Naive thymus-derived CD4-positive, alpha-beta T cell (primary cell): ENCODE measurements at regions not wholly inside any gene's neighbourhood (a gene's known extent, or its start where the extent isn't known, plus 50 kb on each side); places are given as distances from the start of the nearest gene placed in this dataset.

Source experiments
- ATAC-seq: fragments of 150-1000 bp; cut with Tn5 transposase; 2 replicates; pipeline ENCODE4 v1.10.0; 2021; ENCODE audit warnings: mild to moderate bottlenecking, moderate library complexity
- CTCF ChIA-PET: fragments of 350-600 bp; sonication (Branson Sonifier 250); formaldehyde crosslinking; loops from one replicate; lab custom pipeline; 2021; ENCODE audit warnings: antibody characterized with exemption; lab: Charles Lee
- POLR2A ChIA-PET: fragments of 350-600 bp; sonication (Branson Sonifier 250); formaldehyde crosslinking; loops from one replicate; lab custom pipeline; 2021; ENCODE audit warnings: antibody characterized with exemption, inconsistent platforms; lab: Charles Lee
- DNase-seq, 9 donors: peaks; one replicate each; pipeline versions ENCODE4 v3.0.0 to v3.0.0-alpha.2; 2020 to 2022; ENCODE audit warnings: mixed read lengths in 1 of 9
- H3K27ac ChIP-seq: one replicate; pipeline ENCODE4 v1.7.0; 2013; ENCODE audit warnings: mild to moderate bottlenecking, low read depth, low read length, moderate library complexity
- H3K27me3 ChIP-seq, 2 donors: one replicate each; pipeline ENCODE4 v1.7.0; 2013; ENCODE audit warnings: low read length in 2 of 2, mild to moderate bottlenecking in 2 of 2, moderate library complexity in 2 of 2; ENCODE audit not compliant: control insufficient read depth in 2 of 2, insufficient read depth in 2 of 2
- H3K36me3 ChIP-seq, 3 experiments: 1 replicate in 2 of 3; 2 replicates in 1 of 3; pipeline ENCODE4 v1.7.0; 2013; ENCODE audit warnings: low read length in 3 of 3, mild to moderate bottlenecking in 3 of 3, moderate library complexity in 1 of 3; ENCODE audit not compliant: insufficient read depth in 3 of 3, control insufficient read depth in 2 of 3
- H3K4me1 ChIP-seq, 2 donors: one replicate each; pipeline ENCODE4 v1.7.0; 2013; ENCODE audit warnings: low read length in 2 of 2, mild to moderate bottlenecking in 2 of 2, moderate library complexity in 1 of 2; ENCODE audit not compliant: control insufficient read depth in 2 of 2, insufficient read depth in 2 of 2
- H3K4me3 ChIP-seq: 2 replicates; pipeline ENCODE4 v1.7.0; 2013; ENCODE audit warnings: mild to moderate bottlenecking, low read length
- H3K9me3 ChIP-seq, 3 experiments: 1 replicate in 2 of 3; 2 replicates in 1 of 3; pipeline ENCODE4 v1.7.0; 2013; ENCODE audit warnings: low read length in 3 of 3; ENCODE audit not compliant: control insufficient read depth in 2 of 3
- H3K27ac Mint-ChIP-seq, 9 donors: one replicate each; pipeline ENCODE4 v1.8.0; 2020 to 2022; ENCODE audit warnings: mixed read lengths in 9 of 9, mild to moderate bottlenecking in 8 of 9, moderate library complexity in 5 of 9, inconsistent platforms in 2 of 9
- H3K27me3 Mint-ChIP-seq, 5 donors: one replicate each; pipeline ENCODE4 v1.8.0; 2021 to 2022; ENCODE audit warnings: mixed read lengths in 5 of 5, mild to moderate bottlenecking in 1 of 5
- H3K36me3 Mint-ChIP-seq, 5 donors: one replicate each; pipeline ENCODE4 v1.8.0; 2020 to 2022; ENCODE audit warnings: mixed read lengths in 5 of 5, mild to moderate bottlenecking in 3 of 5, inconsistent platforms in 1 of 5
- H3K4me1 Mint-ChIP-seq, 7 donors: one replicate each; pipeline ENCODE4 v1.8.0; 2020 to 2022; ENCODE audit warnings: mixed read lengths in 7 of 7, mild to moderate bottlenecking in 3 of 7, inconsistent platforms in 1 of 7
- H3K4me3 Mint-ChIP-seq, 10 donors: one replicate each; pipeline ENCODE4 v1.8.0; 2020 to 2022; ENCODE audit warnings: mild to moderate bottlenecking in 10 of 10, mixed read lengths in 10 of 10, moderate library complexity in 6 of 10, inconsistent platforms in 2 of 10
- H3K9me3 Mint-ChIP-seq, 11 donors: one replicate each; pipeline ENCODE4 v1.8.0; 2020 to 2022; ENCODE audit warnings: mixed read lengths in 11 of 11, mild to moderate bottlenecking in 4 of 11, inconsistent platforms in 1 of 11, moderate library complexity in 1 of 11
- intact Hi-C, 2 donors: fragments of 100-400 bp; cut with micrococcal nuclease; formaldehyde crosslinking; loops; one replicate each; pipeline ENCODE4 v1.15.1; 2023

DNA sequence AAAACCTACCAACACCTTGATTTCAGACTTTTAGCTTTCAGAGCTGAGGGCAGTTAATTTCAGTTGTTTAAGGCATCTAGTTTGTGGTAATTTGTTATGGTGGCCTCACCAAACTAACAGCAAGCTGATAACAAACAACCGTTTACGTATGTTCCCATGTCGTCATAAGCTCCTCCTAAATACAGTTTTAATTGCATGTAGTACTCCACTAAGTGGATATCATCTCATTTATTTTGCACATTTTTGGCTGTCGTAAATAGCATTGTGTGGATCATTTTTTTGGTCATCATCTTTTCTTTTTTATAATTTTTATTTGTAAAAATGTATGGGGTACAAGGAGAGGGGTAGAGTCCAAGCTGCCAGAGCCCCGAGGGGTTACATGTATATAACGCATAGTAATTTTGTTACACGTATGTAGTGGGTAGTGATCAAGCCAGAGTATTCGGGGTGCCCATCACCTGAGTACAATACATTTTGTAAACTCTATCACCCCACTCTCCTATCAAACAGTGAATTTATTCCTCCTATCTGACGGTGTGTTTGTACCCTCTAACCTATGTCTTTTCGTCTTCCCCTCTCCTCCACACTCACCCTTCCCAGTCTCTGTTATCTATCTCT, 89.2 kb upstream of the MYCN start:
- no peak overlapping the region for H3K27ac ChIP-seq
- no peak overlapping the region for H3K4me3 ChIP-seq
- ATAC-seq (no peak), DNase-seq (no peak)
- Mint-ChIP-seq H3K9me3 (peaks cover 0 to 10% (median 5%) of the 10 kb centered on the region in 11 donors), H3K4me1 (peaks cover 0 to 6% (median 0%) of the 10 kb centered on the region in 7 donors), H3K27me3 (peaks cover 0 to 13% (median 5%) of the 10 kb centered on the region in 5 donors), H3K27ac (no peak overlapping the region), H3K36me3 (peaks cover 0 to 1% (median 0%) of the 10 kb centered on the region in 5 donors), H3K4me3 (no peak overlapping the region)
- no peaks in the 10 kb centered on the region for H3K9me3 ChIP-seq
- H3K36me3 ChIP-seq, result no peaks in the 10 kb centered on the region
- no peaks in the 10 kb centered on the region for H3K4me1 ChIP-seq
- CTCF ChIA-PET, result no interaction called here
- no peaks in the 10 kb centered on the region for H3K27me3 ChIP-seq
- POLR2A ChIA-PET, result no interaction called here
- intact Hi-C loops, result no loop called here

DNA sequence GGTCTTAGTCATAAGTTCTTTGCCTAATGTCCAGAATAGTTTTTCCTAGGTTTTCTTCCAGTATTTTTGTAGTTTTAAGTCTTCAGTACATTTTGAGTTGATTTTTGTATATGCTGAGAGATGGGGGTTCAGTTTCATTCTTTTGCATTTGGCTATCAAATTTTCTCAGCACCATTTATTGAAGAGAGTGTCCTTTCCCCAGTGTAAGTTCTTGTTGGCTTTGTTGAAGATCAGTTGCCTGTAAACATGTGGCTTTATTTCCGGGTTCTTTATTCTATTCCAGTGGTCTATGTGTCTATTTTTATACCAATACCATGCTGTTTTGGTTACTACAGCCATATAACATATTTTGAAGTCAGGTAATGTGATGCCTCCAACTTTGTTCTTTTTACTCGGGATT, 87.5 kb upstream of the MYCN start:
- Mint-ChIP-seq H3K4me1 (peaks cover 0 to 4% (median 0%) of the 10 kb centered on the region in 7 donors), H3K9me3 (peaks cover 0 to 10% (median 3%) of the 10 kb centered on the region in 11 donors), H3K4me3 (no peak overlapping the region), H3K27ac (no peak overlapping the region), H3K36me3 (peaks cover 0 to 5% (median 0%) of the 10 kb centered on the region in 5 donors), H3K27me3 (peaks cover 0 to 20% (median 11%) of the 10 kb centered on the region in 5 donors)
- intact Hi-C loops, result no loop called here
- no peak overlapping the region for H3K27ac ChIP-seq
- H3K36me3 ChIP-seq, result no peaks in the 10 kb centered on the region
- ATAC-seq (no peak), DNase-seq (no peak)
- no peaks in the 10 kb centered on the region for H3K27me3 ChIP-seq
- H3K4me3 ChIP-seq, result no peak overlapping the region
- ChIA-PET POLR2A (no interaction called here), CTCF (no interaction called here)
- no peaks in the 10 kb centered on the region for H3K4me1 ChIP-seq
- H3K9me3 ChIP-seq, result no peaks in the 10 kb centered on the region

GRCh38 chr2:15853903-15854302, 86.4 kb upstream of the MYCN start:
- peaks cover 0 to 10% (median 3%) of the 10 kb centered on the region in 11 donors for H3K9me3 Mint-ChIP-seq
- no peaks in the 10 kb centered on the region for H3K4me1 ChIP-seq
- H3K27me3 ChIP-seq, result no peaks in the 10 kb centered on the region
- H3K36me3 ChIP-seq, result no peaks in the 10 kb centered on the region
- peaks cover 0 to 4% (median 0%) of the 10 kb centered on the region in 7 donors for H3K4me1 Mint-ChIP-seq
- H3K27ac ChIP-seq, result no peak overlapping the region
- H3K27me3 Mint-ChIP-seq, result peaks cover 0 to 21% (median 16%) of the 10 kb centered on the region in 5 donors
- peaks cover 0 to 5% (median 0%) of the 10 kb centered on the region in 5 donors for H3K36me3 Mint-ChIP-seq
- H3K27ac Mint-ChIP-seq, result no peak overlapping the region
- intact Hi-C loops, result no loop called here
- DNase-seq (no peak), ATAC-seq (no peak)
- ChIA-PET CTCF (no interaction called here), POLR2A (interaction anchor here (0.6 kb wide), 1 partner anchor 26 kb away, joined by 4 read pairs; no protein-coding TSS in a partner anchor)
- H3K4me3 Mint-ChIP-seq, result no peak overlapping the region
- no peaks in the 10 kb centered on the region for H3K9me3 ChIP-seq
- no peak overlapping the region for H3K4me3 ChIP-seq

DNA sequence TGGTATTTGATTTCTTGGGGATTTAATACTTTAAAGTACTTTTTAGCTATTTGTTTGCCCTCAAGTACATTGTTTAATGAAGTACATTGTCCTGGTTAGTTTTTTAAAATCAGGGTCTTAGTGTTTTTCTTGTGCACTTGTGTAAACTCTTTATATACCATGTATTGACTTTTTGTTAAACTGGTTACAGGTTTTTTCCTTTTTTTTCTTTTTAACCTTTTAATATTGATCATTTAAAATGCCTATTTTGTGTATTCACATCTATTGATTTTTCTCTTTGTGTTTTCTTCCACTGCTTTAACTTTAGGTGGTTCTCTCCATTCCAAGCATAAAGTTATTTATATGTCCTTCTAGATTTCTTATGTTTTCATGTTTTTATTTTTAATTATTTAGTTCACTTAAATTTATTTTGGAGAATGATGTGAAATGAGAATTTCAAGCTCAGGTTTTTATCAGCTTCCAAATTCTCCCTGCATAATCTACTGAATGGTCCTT, 84.5 kb upstream of the MYCN start:
- POLR2A ChIA-PET, result no interaction called here
- H3K4me3 Mint-ChIP-seq, result no peak overlapping the region
- H3K4me1 ChIP-seq, result no peaks in the 10 kb centered on the region
- no peak overlapping the region for H3K27ac ChIP-seq
- DNase-seq (no peak), ATAC-seq (no peak)
- peaks cover 0 to 5% (median 0%) of the 10 kb centered on the region in 5 donors for H3K36me3 Mint-ChIP-seq
- H3K27me3 ChIP-seq, result no peaks in the 10 kb centered on the region
- no peak overlapping the region for H3K4me3 ChIP-seq
- H3K27me3 Mint-ChIP-seq, result peaks cover 0 to 29% (median 10%) of the 10 kb centered on the region in 5 donors
- no peaks in the 10 kb centered on the region for H3K36me3 ChIP-seq
- H3K4me1 Mint-ChIP-seq, result peaks cover 0 to 4% (median 0%) of the 10 kb centered on the region in 7 donors
- H3K27ac Mint-ChIP-seq, result no peak overlapping the region
- intact Hi-C loops, result no loop called here
- peaks cover 0 to 4% (median 0%) of the 10 kb centered on the region in 11 donors for H3K9me3 Mint-ChIP-seq
- H3K9me3 ChIP-seq, result no peaks in the 10 kb centered on the region
- CTCF ChIA-PET, result no interaction called here

DNA sequence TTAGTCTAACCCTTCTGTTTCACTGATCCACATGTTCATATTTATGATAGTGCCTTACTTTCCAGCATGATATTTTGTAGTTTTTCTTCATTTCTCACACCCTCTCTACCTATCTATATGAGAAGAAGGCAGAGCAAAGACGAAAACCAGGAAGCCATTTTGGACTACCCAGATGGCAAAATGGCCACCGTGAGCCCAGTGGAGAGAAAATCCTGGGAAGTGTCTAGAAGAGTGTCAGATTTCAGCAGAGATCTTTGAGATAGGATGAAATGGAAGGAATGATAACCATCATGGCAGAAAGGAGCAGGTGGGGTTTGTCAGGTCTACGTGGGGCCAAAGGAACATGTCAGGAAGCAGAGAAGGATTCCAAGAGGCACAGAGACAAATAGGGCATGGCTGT, 84.0 kb upstream of the MYCN start:
- peaks cover 0 to 30% (median 10%) of the 10 kb centered on the region in 5 donors for H3K27me3 Mint-ChIP-seq
- intact Hi-C loops, result no loop called here
- H3K4me3 Mint-ChIP-seq, result no peak overlapping the region
- H3K36me3 Mint-ChIP-seq, result peaks cover 0 to 5% (median 0%) of the 10 kb centered on the region in 5 donors
- no peak overlapping the region for H3K27ac Mint-ChIP-seq
- Histone ChIP-seq H3K9me3 (no peaks in the 10 kb centered on the region), H3K27me3 (no peaks in the 10 kb centered on the region), H3K4me3 (no peak overlapping the region), H3K4me1 (no peaks in the 10 kb centered on the region), H3K36me3 (no peaks in the 10 kb centered on the region), H3K27ac (no peak overlapping the region)
- H3K9me3 Mint-ChIP-seq, result peaks cover 0 to 4% (median 0%) of the 10 kb centered on the region in 11 donors
- ATAC-seq (no peak), DNase-seq (no peak)
- H3K4me1 Mint-ChIP-seq, result peaks cover 0 to 4% (median 0%) of the 10 kb centered on the region in 7 donors
- ChIA-PET CTCF (no interaction called here), POLR2A (no interaction called here)

DNA sequence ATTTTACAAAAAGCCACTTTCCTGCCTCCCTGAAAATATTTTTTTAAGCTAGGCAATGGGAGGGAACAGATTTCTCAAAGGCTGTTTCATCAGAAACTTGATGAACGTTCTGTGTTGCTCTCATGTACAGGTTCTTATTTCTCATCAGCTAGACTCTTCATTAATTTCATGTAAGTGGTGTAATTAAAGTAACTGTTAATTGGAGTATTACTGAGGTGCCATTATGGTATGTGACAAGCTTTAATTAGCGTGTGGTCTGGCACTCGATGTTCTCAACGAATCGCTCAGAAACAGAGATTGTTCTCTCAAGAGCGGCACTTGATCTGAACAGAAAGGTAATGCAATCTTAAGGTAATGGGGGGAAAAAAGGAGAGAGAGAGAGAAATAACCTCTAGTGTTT, 81.9 kb upstream of the MYCN start:
- ChIA-PET CTCF (interaction anchor here (0.6 kb wide), 1 partner anchor 31 kb away, joined by 3 read pairs; no protein-coding TSS in a partner anchor), POLR2A (no interaction called here)
- Histone ChIP-seq H3K36me3 (no peaks in the 10 kb centered on the region), H3K27me3 (no peaks in the 10 kb centered on the region), H3K4me3 (no peak overlapping the region), H3K9me3 (no peaks in the 10 kb centered on the region), H3K27ac (no peak overlapping the region), H3K4me1 (no peaks in the 10 kb centered on the region)
- Mint-ChIP-seq H3K4me3 (no peak overlapping the region), H3K36me3 (peaks cover 0 to 5% (median 0%) of the 10 kb centered on the region in 5 donors), H3K4me1 (peaks cover 0 to 4% (median 0%) of the 10 kb centered on the region in 7 donors), H3K27ac (no peak overlapping the region), H3K27me3 (peaks cover 0 to 37% (median 17%) of the 10 kb centered on the region in 5 donors), H3K9me3 (peaks cover 0 to 5% (median 0%) of the 10 kb centered on the region in 11 donors)
- ATAC-seq, result no peak
- no peak for DNase-seq
- intact Hi-C loops, result no loop called here
